PFSK-1 (cell line): ENCODE measurements at regions not wholly inside any gene's neighbourhood (a gene's known extent, or its start where the extent isn't known, plus 50 kb on each side); places are given as distances from the start of the nearest gene placed in this dataset.

ENCODE experiments used
- POLR2AphosphoS5 ChIP-seq: IDR thresholded peaks from 2 replicates; pipeline ENCODE4 v1.6.1; 2012; ENCODE audit warnings: low read depth, mild to moderate bottlenecking, control low read depth, low read length, moderate library complexity
- REST ChIP-seq, 2 experiments: IDR thresholded peaks; 2 replicates each; pipeline versions ENCODE4 v1.6.1 to v1.8.0; 2011 to 2012; ENCODE audit warnings: low read depth in 2 of 2, low read length in 2 of 2, control low read depth in 1 of 2, inconsistent platforms in 1 of 2, mild to moderate bottlenecking in 1 of 2, moderate library complexity in 1 of 2; ENCODE audit not compliant: insufficient read depth in 1 of 2
- TAF1 ChIP-seq: IDR thresholded peaks from 2 replicates; pipeline ENCODE4 v1.6.1; 2012; ENCODE audit warnings: low read length, control low read depth, borderline replicate concordance; ENCODE audit not compliant: insufficient read depth

DNA sequence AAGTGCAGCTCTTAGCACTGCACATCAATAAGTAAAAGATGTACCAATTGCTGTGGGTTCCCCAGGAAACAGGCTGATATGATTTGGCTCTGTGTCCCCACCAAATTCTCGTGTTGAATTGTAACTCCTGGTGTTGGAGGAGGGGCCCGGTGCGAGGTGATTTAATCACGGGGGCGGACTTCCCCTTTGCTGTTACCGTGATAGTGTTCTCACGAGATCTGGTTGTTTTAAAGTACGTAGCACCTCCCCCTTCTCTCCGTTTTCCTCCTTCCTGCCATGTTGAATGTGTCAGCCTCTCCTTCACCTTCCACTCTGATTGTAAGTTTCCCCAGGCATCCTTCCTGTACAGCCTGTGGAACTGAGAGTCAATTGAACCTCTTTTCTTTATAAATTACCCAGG, 93.2 kb upstream of the ACTBL2 start:
- TF ChIP-seq POLR2AphosphoS5 (no peak), REST (IDR thresholded peaks at IDR 0.05; ENCODE audit: insufficient read depth in 1 of 2, low read depth in 2 of 2, low read length in 2 of 2) (no peak), TAF1 (no peak)
